HG02610 (cell line): ENCODE measurements at regions not wholly inside any gene's neighbourhood (a gene's known extent, or its start where the extent isn't known, plus 50 kb on each side); places are given as distances from the start of the nearest gene placed in this dataset.

Experiments
- ATAC-seq: cut with Tn5 transposase; IDR thresholded peaks from one replicate; pipeline ENCODE4 v1.9.1; 2021; ENCODE audit warnings: mild to moderate bottlenecking, moderate library complexity; ENCODE audit not compliant: unreplicated experiment

- ATAC-seq, result no peak
Measured at GRCh38 chr4:31338000-31338399, 617.8 kb downstream of the PCDH7 start.

DNA sequence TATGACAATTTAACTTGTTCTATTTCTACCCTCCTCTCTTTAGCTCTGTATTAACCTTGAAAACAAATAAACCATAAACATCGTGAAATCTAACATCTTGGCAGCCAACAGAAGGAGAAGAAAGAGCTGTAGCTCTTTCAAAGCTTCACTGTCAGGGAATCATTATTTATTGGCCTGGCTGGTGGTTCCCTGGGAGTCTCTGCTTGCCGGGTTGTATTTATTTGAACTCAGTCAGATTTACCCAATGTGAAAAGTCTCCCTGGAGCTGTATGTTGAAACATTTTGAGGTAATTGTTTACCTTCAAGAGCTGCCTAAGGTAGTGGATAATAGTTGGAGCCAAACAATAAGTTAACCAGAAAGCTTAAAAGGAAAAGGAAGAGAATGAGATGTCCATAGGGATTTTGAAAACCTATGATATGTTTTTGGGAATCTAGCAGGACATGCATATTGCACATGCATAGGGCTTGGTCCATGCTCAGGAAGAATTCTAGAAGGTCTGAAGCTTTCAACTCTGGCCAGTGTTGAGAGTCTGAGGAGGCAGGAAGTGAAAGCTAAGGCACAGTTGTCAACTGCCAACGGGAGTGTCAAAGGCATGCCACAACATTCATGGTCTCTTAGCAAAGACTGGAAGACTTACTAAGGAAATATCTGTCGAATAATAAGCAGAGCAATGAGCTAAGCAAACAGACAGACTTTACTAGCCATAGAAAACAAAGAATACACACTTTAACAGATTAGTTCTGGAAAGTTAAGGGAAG is 621.6 kb downstream of the PCDH7 start:
- no peak for ATAC-seq

DNA sequence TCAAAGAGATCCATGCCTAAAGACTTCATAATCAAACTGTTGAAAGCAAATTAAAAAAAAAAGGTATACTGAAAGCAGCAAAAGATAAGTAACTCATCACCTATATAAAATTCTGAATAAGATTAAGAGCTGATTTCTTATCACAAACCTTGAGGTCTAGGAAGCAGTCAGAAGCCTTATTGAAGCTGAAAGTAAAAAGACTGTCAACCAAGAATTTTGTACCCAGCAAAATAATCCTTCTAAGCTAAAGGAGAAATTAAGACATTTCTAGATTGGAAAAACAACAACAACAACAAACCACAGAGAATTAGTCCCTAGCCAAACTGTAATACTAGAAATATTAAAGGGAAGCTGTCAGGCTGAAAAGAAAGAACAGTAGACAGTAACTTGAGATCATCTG is 622.9 kb downstream of the PCDH7 start:
- ATAC-seq, result no peak

GRCh38 chr4:31349907-31350306 is 629.7 kb downstream of the PCDH7 start:
- ATAC-seq, result no peak

- no peak for ATAC-seq
Measured at GRCh38 chr4:31351695-31352094, 631.5 kb downstream of the PCDH7 start.

DNA sequence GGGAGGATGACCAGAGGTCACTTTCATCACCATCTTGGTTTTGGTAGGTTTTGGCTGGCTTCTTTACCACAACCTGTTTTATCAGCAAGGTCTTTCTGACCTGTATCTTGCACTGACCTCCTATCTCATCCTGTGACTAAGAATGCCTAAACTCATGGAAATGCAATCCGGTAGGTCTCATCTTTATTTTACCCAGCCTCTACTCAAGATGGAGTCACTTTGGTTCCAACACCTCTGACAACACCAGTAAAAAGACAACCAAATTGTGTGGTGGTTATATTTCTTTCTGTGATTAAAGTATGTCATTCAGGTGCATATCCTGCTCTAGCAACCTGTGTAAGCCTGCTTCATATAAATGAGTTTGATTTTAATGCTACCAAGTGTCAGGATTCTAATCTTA is 636.7 kb downstream of the PCDH7 start:
- no peak for ATAC-seq

GRCh38 chr4:31360786-31361185 is 640.6 kb downstream of the PCDH7 start:
- ATAC-seq, result no peak

- no peak for ATAC-seq
Measured at GRCh38 chr4:31362756-31363155, 642.6 kb downstream of the PCDH7 start.

GRCh38 chr4:31365006-31365690 is 645.0 kb downstream of the PCDH7 start:
- no peak for ATAC-seq

DNA sequence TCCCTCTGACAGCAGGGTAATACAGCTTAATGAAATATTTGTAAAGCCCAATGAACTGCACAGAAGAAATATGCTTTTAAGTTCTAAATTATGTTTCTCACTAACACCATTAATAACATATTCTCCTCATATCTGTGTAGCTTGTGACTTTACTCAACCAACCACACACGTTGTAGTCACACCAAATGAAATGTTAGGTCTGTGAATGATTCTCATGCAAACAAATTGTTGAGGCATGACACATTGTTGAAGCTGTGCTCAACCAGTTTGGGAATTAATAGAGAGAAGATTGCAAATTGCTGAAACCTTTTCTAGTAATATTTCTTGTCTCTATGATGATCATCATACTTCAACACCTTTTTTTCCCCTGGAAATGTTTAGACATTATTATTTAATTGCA is 645.9 kb downstream of the PCDH7 start:
- ATAC-seq, result no peak

DNA sequence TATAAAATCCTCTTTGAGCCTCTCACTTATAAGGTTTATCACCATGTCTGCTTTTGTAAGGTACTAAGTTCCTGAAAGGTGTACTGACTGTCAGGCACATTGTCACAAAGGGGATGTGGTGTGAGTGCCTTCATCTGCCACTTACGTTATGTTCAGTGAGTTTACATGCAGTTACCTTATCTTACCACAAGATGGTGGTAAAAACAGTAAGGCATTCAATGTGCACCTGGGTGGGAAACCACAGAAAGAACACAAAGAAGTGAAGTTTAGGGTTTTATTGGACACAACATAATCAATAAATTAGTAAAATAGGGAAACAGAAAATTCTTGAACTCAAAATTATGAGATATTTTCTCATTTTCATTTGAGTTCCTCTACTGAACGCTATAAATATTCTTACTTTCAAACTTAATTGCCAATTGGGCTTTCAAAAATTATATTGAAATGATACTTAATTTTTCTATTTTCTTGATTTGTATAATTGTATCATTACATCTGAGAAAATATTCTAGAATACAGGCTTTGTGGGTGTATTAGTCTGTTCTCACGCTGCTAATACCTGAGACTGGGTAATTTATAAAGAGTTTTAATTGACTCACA is 650.8 kb downstream of the PCDH7 start:
- peak; percentile 95 for ATAC-seq

DNA sequence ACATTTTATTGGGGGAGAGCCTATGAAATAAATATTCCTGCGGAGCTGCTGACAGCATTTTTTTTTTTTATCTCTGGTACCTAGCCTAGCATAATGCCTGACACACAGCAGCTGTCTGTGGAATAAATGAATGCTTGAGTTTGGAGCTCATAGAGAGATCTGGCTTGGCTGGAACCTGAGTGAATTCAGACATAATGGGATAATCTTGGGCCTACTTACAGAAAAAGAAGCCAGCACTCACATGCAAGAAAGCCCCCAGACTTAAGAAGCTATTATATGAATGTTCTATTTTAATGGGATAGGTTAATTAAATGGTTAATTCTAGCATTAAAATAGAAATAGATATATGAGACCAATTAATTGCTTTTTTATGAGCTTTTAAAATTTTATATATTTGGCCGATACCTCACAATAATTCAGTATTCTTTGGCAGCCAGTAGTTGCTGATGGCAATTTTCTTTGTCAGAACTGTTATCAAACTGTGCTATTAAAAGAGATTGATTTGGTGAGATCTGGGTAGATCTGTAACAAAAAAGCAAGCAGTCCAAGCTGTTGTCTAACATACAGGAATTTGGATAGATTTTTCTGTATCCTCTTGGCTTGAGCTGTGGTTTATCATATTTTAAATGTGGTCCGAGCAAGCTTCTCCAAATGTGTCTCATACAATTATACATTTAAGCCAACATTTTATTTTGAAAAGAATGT is 654.2 kb downstream of the PCDH7 start:
- no peak for ATAC-seq

- ATAC-seq, result no peak
Measured at GRCh38 chr4:31375936-31376335, 655.8 kb downstream of the PCDH7 start.

DNA sequence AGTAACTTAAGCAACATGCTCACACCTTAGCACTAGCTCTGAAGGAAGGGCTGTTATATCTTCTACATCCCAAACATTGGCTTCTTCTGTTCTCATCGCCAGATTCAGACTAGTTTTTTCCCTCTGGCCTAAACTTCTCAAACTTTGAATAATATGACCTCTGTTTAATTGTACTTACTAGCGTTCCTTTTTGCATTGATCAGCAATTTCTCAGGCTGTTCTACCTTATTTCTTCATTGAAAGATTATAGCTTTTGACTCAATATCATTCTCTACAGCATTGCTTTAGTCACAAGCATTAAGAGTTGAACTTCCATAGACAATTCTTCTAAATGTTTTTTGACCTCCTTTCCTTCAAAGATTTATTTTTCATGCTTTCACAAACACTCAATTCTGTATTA is 659.2 kb downstream of the PCDH7 start:
- no peak for ATAC-seq

- ATAC-seq, result no peak
Measured at GRCh38 chr4:31383767-31384166, 663.6 kb downstream of the PCDH7 start.

DNA sequence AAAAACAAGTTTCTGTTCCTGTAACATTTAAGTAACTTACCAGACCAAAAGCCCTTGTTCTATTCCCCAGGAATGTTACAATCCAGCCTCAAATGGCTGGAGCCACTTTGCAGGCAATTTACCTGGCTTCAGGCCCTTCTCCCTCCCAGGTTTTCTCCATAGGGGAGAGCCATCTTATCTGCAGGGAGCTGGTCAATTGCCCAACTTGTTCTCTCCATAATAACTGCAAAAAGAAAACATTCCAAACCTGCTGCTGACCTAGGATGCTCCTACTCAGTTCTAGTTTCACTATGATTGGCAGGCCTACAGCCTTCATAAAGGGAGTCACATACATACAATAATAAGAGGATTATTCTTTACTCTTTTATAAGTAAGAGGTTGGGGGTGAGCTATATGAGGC is 670.7 kb downstream of the PCDH7 start:
- no peak for ATAC-seq

GRCh38 chr4:31391976-31392375 is 671.8 kb downstream of the PCDH7 start:
- ATAC-seq, result no peak

DNA sequence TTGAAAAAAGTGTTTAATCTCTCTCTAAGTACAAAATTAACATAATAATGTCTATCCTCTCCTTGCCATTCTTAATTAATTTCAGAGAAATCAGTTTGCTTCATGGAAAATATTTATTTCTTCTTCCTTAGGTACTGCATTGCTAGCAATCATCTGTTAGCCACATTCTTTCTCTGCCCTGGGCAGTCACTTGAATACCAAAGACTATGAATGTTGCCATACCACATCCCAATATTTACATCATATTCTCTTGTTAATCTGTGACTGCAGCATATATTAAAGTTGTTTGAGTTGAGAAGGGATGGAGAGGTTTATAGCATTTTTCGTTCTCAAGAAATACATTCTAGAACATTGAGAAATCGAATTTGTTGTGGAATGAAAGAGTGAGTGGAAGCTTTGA is 672.8 kb downstream of the PCDH7 start:
- no peak for ATAC-seq

DNA sequence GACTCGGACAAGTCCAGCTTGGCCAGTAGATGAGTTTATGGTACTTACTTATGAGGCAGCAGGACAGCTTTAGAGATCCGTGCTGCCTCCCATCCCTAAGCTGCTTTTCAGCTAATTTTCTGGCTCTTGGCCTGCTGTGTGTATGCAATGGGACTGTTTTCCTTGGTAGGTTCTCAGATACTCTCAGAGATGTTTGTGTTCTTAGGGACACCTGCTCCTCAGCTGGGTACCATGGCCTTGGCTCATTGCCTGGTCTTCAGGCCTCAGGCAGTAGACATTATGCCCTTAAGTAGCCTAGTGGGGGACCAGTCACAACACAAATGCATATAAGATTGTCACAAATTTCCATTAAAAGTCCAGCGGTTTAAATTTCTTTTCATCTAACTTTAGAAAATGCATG is 688.0 kb downstream of the PCDH7 start:
- no peak for ATAC-seq

DNA sequence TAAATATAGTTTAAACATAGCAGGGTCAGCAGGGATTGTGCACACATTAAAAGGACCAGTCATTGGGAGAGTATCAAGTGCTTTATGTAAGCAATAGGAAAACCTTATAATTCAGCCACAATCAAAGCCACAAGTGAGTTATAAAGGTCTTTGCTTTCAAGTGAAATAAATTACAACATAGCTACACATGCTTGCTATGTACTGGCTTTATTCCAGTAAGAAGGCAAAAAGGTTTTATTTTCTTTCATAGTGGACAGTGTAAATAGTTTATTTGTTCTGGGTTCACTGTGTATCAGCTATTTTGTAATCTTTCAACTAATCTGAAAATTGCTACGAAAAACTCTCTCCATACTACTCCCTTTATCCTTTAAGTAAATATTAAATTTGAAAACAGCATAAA is 691.4 kb downstream of the PCDH7 start:
- ATAC-seq, result no peak

DNA sequence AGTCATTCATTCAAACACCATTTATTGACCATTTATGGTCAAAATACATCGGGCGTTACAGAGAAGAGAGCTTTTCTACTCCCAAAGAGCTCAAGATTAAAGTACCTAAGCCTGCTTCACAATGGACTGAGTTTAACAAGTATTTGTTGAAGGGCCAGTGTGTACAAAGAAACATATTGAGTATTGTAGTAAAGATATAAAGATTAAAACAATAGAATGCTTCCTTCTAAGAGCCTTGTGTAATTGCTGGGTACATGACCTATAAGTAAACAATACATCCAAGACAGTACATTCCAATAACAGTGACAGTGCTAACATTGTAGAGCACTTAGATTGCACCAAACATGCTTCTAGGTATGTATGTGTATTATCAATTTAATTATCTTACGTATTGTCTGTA is 695.5 kb downstream of the PCDH7 start:
- ATAC-seq, result no peak

DNA sequence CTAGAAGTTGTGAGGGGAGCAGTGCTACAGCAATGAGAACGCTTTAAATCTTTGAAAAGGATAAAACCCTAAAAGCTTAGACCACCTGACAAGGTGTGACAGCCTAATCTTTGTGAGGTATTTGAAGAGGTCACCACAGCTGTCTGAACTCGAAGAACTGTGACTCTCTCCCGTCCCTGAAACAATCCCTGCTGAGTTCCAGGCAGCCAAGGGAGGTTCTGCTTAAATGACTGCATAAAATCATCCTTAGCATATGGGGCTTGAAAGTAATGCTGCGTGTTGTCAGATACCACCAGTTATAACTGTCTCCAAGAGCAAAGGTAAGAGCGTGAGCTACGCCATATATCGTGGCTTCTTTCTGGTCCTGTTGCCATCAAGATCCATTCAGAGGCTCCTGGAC is 696.3 kb downstream of the PCDH7 start:
- no peak for ATAC-seq
